OCI-LY7 (cell line): ENCODE measurements at regions not wholly inside any gene's neighbourhood (a gene's known extent, or its start where the extent isn't known, plus 50 kb on each side); places are given as distances from the start of the nearest gene placed in this dataset.

Source experiments
- EZH2phosphoT487 ChIP-seq: fragments of 200-600 bp; sonication (generic); IDR thresholded peaks from 2 replicates; pipeline ENCODE4 v1.6.1; 2018; ENCODE audit warnings: low read depth, borderline replicate concordance, mild to moderate bottlenecking, mixed run types, antibody characterized with exemption, low read length, moderate library complexity, mixed read lengths
- TF ChIP-seq, protein P1 (sequence below): fragments of 200-600 bp; sonication (generic); conservative IDR thresholded peaks from 2 replicates; pipeline ENCODE4 v1.5.1; 2014; ENCODE audit warnings: mild to moderate bottlenecking, antibody characterized with exemption, low read length, moderate library complexity, mixed read lengths

DNA sequence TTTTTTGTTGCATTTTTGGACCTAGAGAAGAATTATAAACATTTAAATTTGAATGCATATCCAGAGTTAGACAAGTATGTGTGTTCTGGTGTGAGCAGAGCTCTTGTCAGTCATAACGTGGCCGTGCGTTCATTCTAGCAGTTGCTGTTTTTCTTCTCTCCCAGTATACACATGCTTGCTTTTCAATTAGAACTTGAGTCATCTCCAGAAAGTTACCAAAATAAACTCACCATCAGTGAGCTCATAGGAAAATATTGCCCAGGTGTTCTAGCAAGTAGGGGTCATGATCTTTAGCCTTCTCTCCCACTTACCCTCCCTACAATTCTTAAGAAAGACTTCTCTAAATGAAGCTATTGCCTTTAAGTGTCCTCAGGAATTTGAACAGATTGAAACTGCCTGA is 247.5 kb upstream of the TUT7 start:
- TF ChIP-seq, protein P1, sequence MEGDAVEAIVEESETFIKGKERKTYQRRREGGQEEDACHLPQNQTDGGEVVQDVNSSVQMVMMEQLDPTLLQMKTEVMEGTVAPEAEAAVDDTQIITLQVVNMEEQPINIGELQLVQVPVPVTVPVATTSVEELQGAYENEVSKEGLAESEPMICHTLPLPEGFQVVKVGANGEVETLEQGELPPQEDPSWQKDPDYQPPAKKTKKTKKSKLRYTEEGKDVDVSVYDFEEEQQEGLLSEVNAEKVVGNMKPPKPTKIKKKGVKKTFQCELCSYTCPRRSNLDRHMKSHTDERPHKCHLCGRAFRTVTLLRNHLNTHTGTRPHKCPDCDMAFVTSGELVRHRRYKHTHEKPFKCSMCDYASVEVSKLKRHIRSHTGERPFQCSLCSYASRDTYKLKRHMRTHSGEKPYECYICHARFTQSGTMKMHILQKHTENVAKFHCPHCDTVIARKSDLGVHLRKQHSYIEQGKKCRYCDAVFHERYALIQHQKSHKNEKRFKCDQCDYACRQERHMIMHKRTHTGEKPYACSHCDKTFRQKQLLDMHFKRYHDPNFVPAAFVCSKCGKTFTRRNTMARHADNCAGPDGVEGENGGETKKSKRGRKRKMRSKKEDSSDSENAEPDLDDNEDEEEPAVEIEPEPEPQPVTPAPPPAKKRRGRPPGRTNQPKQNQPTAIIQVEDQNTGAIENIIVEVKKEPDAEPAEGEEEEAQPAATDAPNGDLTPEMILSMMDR = no peak
- TF ChIP-seq EZH2phosphoT487 = no peak
